ENCODE measurements at regions not wholly inside any gene's neighbourhood (a gene's known extent, or its start where the extent isn't known, plus 50 kb on each side); places are given as distances from the start of the nearest gene placed in this dataset.

GRCh38 chr7:18408868-18409267 lies 86.7 kb upstream of the HDAC9 start:
- in situ Hi-C loops (cut with MboI) = no loop called here
- WGBS (ENCODE audit: insufficient coverage, insufficient replicate concordance, low lambda C conversion rate, missing lambda C conversion rate) = 53% methylated on average over 4 of the region's 4 CpGs
- no TSS peak for BruUV-seq (replicated peaks)
- Histone ChIP-seq H3K27me3 (replicated peaks in 1 of 2; ENCODE audit: control insufficient read depth in 2 of 2, insufficient read depth in 2 of 2, low read length in 1 of 2) (no peaks in the 10 kb centered on the region), H3K27ac (ENCODE audit: control insufficient read depth, insufficient read depth) (no peak overlapping the region), H3K4me3 (no peak overlapping the region), H4K20me1 (ENCODE audit: control insufficient read depth, insufficient read depth) (no peaks in the 10 kb centered on the region), H3K4me1 (ENCODE audit: control insufficient read depth, insufficient read depth, low read length) (no peaks in the 10 kb centered on the region), H3K9ac (ENCODE audit: control insufficient read depth, insufficient read depth, low read length) (no peak overlapping the region), H3K9me3 (replicated peaks; ENCODE audit: control insufficient read depth, insufficient read depth, low read length) (no peaks in the 10 kb centered on the region), H3K4me2 (ENCODE audit: control insufficient read depth, insufficient read depth) (no peak overlapping the region), H3K79me2 (ENCODE audit: control insufficient read depth, insufficient read depth, low read length) (no peaks in the 10 kb centered on the region), H2AFZ (ENCODE audit: control insufficient read depth, low read depth, low read length) (no peak overlapping the region), H3K36me3 (ENCODE audit: control insufficient read depth in 2 of 2, insufficient read depth in 2 of 2, low read length in 1 of 2) (no peaks in the 10 kb centered on the region)
- TF ChIP-seq CBFB (IDR thresholded peaks at IDR 0.05; ENCODE audit: low read depth) = no peak
- TF ChIP-seq ZBED1 (IDR thresholded peaks at IDR 0.05; ENCODE audit: borderline replicate concordance) = no peak
- TF ChIP-seq FOXK2 (IDR thresholded peaks at IDR 0.05) = no peak
- TF ChIP-seq HCFC1 (IDR thresholded peaks at IDR 0.05; ENCODE audit: low read length) = no peak
- no peak for TF ChIP-seq SIN3A (IDR thresholded peaks at IDR 0.05; ENCODE audit: low read depth, low read length)
- no peak for TF ChIP-seq ZNF622 (IDR thresholded peaks at IDR 0.05)
- no peak for TF ChIP-seq MYB (IDR thresholded peaks at IDR 0.05; ENCODE audit: borderline replicate concordance, low read depth, low read length)
- no peak for TF ChIP-seq ASH2L (IDR thresholded peaks at IDR 0.05; ENCODE audit: borderline replicate concordance, low read depth)
- SMC1A ChIA-PET (ENCODE audit: uncharacterized antibody, unreplicated experiment) = interaction anchor here (1.0 kb wide), 3 partner anchors 20 to 39 kb away, joined by 3 read pairs; no protein-coding TSS in a partner anchor
- FAIRE-seq = no peak
- no peak for DNase-seq (ENCODE audit: low read depth, low spot score)
- CTCF ChIA-PET = no interaction called here
- POLR2A ChIA-PET = no interaction called here
- intact Hi-C loops (cut with micrococcal nuclease; ENCODE audit: unreplicated experiment) = no loop called here
- no peak for ATAC-seq
- RAD21 ChIA-PET (ENCODE audit: unreplicated experiment) = no interaction called here

- DNase-seq (ENCODE audit: low read depth, low spot score) (no peak), FAIRE-seq (no peak), ATAC-seq (no peak)
- Histone ChIP-seq H3K4me3 (no peak overlapping the region), H3K4me2 (ENCODE audit: control insufficient read depth, insufficient read depth) (no peak overlapping the region), H3K9me3 (replicated peaks; ENCODE audit: control insufficient read depth, insufficient read depth, low read length) (no peaks in the 10 kb centered on the region), H3K27me3 (replicated peaks in 1 of 2; ENCODE audit: control insufficient read depth in 2 of 2, insufficient read depth in 2 of 2, low read length in 1 of 2) (no peaks in the 10 kb centered on the region), H3K9ac (ENCODE audit: control insufficient read depth, insufficient read depth, low read length) (no peak overlapping the region), H3K27ac (ENCODE audit: control insufficient read depth, insufficient read depth) (no peak overlapping the region), H4K20me1 (ENCODE audit: control insufficient read depth, insufficient read depth) (no peaks in the 10 kb centered on the region), H3K36me3 (ENCODE audit: control insufficient read depth in 2 of 2, insufficient read depth in 2 of 2, low read length in 1 of 2) (no peaks in the 10 kb centered on the region), H2AFZ (ENCODE audit: control insufficient read depth, low read depth, low read length) (no peak overlapping the region), H3K79me2 (ENCODE audit: control insufficient read depth, insufficient read depth, low read length) (no peaks in the 10 kb centered on the region), H3K4me1 (ENCODE audit: control insufficient read depth, insufficient read depth, low read length) (no peaks in the 10 kb centered on the region)
- RAD21 ChIA-PET (ENCODE audit: unreplicated experiment) = no interaction called here
- intact Hi-C loops (cut with micrococcal nuclease; ENCODE audit: unreplicated experiment) = no loop called here
- CTCF ChIA-PET = interaction anchor here (1.1 kb wide), 1 partner anchor 61 kb away, joined by 4 read pairs; no protein-coding TSS in a partner anchor
- POLR2A ChIA-PET = no interaction called here
- BruUV-seq (replicated peaks) = no TSS peak
- WGBS (ENCODE audit: insufficient coverage, insufficient replicate concordance, low lambda C conversion rate, missing lambda C conversion rate) = 100% methylated on average over 1 of the region's 1 CpG
- in situ Hi-C loops (cut with MboI) = no loop called here
- SMC1A ChIA-PET (ENCODE audit: uncharacterized antibody, unreplicated experiment) = no interaction called here
- TF ChIP-seq RBBP5 (conservative IDR thresholded peaks at IDR 0.05) (no peak), SIX5 (IDR thresholded peaks at IDR 0.05; ENCODE audit: low read depth, low read length, severe bottlenecking) (no peak), ZBED1 (IDR thresholded peaks at IDR 0.05; ENCODE audit: borderline replicate concordance) (no peak), BMI1 (IDR thresholded peaks at IDR 0.05; ENCODE audit: borderline replicate concordance) (no peak), CEBPZ (IDR thresholded peaks at IDR 0.05; ENCODE audit: low read depth, low read length) (no peak), RAD21 (IDR thresholded peaks at IDR 0.05; ENCODE audit: insufficient read depth, low read depth, low read length) (no peak), SUPT20H (IDR thresholded peaks at IDR 0.05; ENCODE audit: borderline replicate concordance, control insufficient read depth, low read depth, low read length) (no peak), CBX5 (IDR thresholded peaks at IDR 0.05; ENCODE audit: low read depth) (no peak), RFX5 (IDR thresholded peaks at IDR 0.05; ENCODE audit: low read depth, low read length) (no peak), SREBF1 (IDR thresholded peaks at IDR 0.05; ENCODE audit: low read length) (no peak), TCF12 (IDR thresholded peaks at IDR 0.05; ENCODE audit: low read depth, low read length) (no peak), CHD4 (IDR thresholded peaks at IDR 0.05) (no peak), MTA2 (IDR thresholded peaks at IDR 0.05; ENCODE audit: low read depth) (no peak)
Observed at GRCh38 chr7:18413447-18413846, 82.1 kb upstream of the HDAC9 start.
